ENCODE measurements at regions not wholly inside any gene's neighbourhood (a gene's known extent, or its start where the extent isn't known, plus 50 kb on each side); places are given as distances from the start of the nearest gene placed in this dataset.
"Not testable (repeated sequence)": the region's sequence is repeated elsewhere in the genome, so short reads cannot be mapped to it uniquely, and the experiment has no call there.

DNA sequence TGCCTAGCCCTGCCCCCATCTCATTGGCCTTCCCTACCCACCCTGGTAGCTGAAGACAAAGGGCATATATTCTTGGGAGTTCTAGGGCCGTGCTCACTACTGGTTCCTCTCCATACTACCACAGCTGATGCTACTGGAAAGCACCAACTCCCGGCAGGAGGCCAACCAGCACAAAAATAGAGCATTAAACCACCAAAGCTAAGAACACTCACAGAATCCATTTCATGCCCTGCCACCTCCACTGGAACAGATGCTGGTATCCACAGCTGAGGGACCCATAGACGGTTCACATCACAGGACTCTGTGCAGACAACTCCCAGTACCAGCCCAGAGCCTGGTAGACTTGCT is 170.4 kb downstream of the SEC23A start:
- TF ChIP-seq, protein P1, sequence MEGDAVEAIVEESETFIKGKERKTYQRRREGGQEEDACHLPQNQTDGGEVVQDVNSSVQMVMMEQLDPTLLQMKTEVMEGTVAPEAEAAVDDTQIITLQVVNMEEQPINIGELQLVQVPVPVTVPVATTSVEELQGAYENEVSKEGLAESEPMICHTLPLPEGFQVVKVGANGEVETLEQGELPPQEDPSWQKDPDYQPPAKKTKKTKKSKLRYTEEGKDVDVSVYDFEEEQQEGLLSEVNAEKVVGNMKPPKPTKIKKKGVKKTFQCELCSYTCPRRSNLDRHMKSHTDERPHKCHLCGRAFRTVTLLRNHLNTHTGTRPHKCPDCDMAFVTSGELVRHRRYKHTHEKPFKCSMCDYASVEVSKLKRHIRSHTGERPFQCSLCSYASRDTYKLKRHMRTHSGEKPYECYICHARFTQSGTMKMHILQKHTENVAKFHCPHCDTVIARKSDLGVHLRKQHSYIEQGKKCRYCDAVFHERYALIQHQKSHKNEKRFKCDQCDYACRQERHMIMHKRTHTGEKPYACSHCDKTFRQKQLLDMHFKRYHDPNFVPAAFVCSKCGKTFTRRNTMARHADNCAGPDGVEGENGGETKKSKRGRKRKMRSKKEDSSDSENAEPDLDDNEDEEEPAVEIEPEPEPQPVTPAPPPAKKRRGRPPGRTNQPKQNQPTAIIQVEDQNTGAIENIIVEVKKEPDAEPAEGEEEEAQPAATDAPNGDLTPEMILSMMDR (IDR thresholded peaks at IDR 0.05), result not testable (repeated sequence)
- TF ChIP-seq POLR2A (IDR thresholded peaks at IDR 0.05), result not testable (repeated sequence)

Data from body of pancreas (tissue), 4 donors.